PC-9 (cell line): ENCODE measurements at regions not wholly inside any gene's neighbourhood (a gene's known extent, or its start where the extent isn't known, plus 50 kb on each side); places are given as distances from the start of the nearest gene placed in this dataset.

Experiments
- BruUV-seq: library from RNA; stranded (reverse); fragments of 400-500 nt; replicated peaks from 2 replicates; lab custom pipeline; 2021; lab: Mats Ljungman, UMichigan
- CTCF ChIA-PET: fragments of 300-600 bp; sonication (Branson Sonifier 250); formaldehyde crosslinking; loops from one replicate; lab custom pipeline; 2022; ENCODE audit warnings: antibody characterized with exemption; lab: Charles Lee
- POLR2A ChIA-PET: fragments of 300-600 bp; sonication (Branson Sonifier 250); formaldehyde crosslinking; loops from one replicate; lab custom pipeline; 2022; ENCODE audit warnings: antibody characterized with exemption; ENCODE audit not compliant: unreplicated experiment; lab: Charles Lee
- DNase-seq, 2 experiments: peaks; one replicate each; pipeline versions ENCODE4 v3.0.0 to v3.0.0-alpha.2; 2015 to 2022; ENCODE audit warnings: mixed read lengths in 1 of 2
- H2AFZ ChIP-seq: fragments of 200-600 bp; sonication (generic); 2 replicates; pipeline ENCODE4 v1.8.1; 2017; ENCODE audit warnings: antibody characterized with exemption
- H3F3A ChIP-seq: fragments of 200-600 bp; sonication (generic); 2 replicates; pipeline ENCODE4 v1.8.1; 2017; ENCODE audit warnings: antibody characterized with exemption, mild to moderate bottlenecking, low read depth; ENCODE audit not compliant: insufficient read depth
- H3K27ac ChIP-seq: fragments of 200-600 bp; sonication (generic); 2 replicates; pipeline ENCODE4 v1.6.1; 2016; ENCODE audit warnings: mixed run types
- H3K27me3 ChIP-seq: fragments of 200-600 bp; sonication (generic); 2 replicates; pipeline ENCODE4 v1.6.1; 2016; ENCODE audit warnings: low read depth, mixed run types; ENCODE audit not compliant: insufficient read depth
- H3K36me3 ChIP-seq: fragments of 200-600 bp; sonication (generic); 2 replicates; pipeline ENCODE4 v1.6.1; 2016; ENCODE audit warnings: low read depth, mixed run types
- H3K4me1 ChIP-seq: fragments of 200-600 bp; sonication (generic); replicated peaks from 2 replicates; pipeline ENCODE4 v1.6.1; 2016; ENCODE audit warnings: mixed run types; ENCODE audit not compliant: insufficient read depth
- H3K4me2 ChIP-seq: fragments of 200-600 bp; sonication (generic); 2 replicates; pipeline ENCODE4 v1.6.1; 2017; ENCODE audit warnings: mixed run types
- H3K4me3 ChIP-seq: fragments of 200-600 bp; sonication (generic); 2 replicates; pipeline ENCODE4 v1.6.1; 2016; ENCODE audit warnings: mixed run types
- H3K79me2 ChIP-seq: fragments of 200-600 bp; sonication (generic); 2 replicates; pipeline ENCODE4 v1.6.1; 2017; ENCODE audit warnings: low read depth, mixed run types
- H3K9me2 ChIP-seq: fragments of 200-600 bp; sonication (generic); 2 replicates; pipeline ENCODE4 v1.8.1; 2017; ENCODE audit warnings: mild to moderate bottlenecking; ENCODE audit not compliant: insufficient read depth
- H3K9me3 ChIP-seq: fragments of 200-600 bp; sonication (generic); 2 replicates; pipeline ENCODE4 v1.8.1; 2016; ENCODE audit warnings: low read depth; ENCODE audit not compliant: insufficient read depth
- H4K20me1 ChIP-seq: fragments of 200-600 bp; sonication (generic); 2 replicates; pipeline ENCODE4 v1.8.1; 2017; ENCODE audit not compliant: insufficient read depth
- CTCF ChIP-seq: fragments of 200-600 bp; sonication (generic); conservative IDR thresholded peaks from 2 replicates; pipeline ENCODE4 v1.6.1; 2017; ENCODE audit warnings: mixed run types, antibody characterized with exemption, mild to moderate bottlenecking, moderate library complexity
- EZH2 ChIP-seq: fragments of 200-600 bp; sonication (generic); IDR thresholded peaks from 2 replicates; pipeline ENCODE4 v1.8.0; 2017; ENCODE audit warnings: antibody characterized with exemption, low read depth
- intact Hi-C: fragments of 100-400 bp; cut with micrococcal nuclease; formaldehyde crosslinking; loops from one replicate; pipeline ENCODE4 v1.10.0; 2022; ENCODE audit not compliant: unreplicated experiment

- no peaks in the 10 kb centered on the region for H3K4me1 ChIP-seq
- TF ChIP-seq CTCF = no peak
- no peak for TF ChIP-seq EZH2
- H3K79me2 ChIP-seq = no peaks in the 10 kb centered on the region
- no TSS peak for BruUV-seq
- H4K20me1 ChIP-seq = no peaks in the 10 kb centered on the region
- intact Hi-C loops = no loop called here
- POLR2A ChIA-PET = no interaction called here
- DNase-seq = no peak
- no peaks in the 10 kb centered on the region; the same call in 1 of the 2 replicates for H3K9me2 ChIP-seq
- H3K27ac ChIP-seq = no peak overlapping the region
- no peaks in the 10 kb centered on the region for H3F3A ChIP-seq
- no peak overlapping the region for H3K4me2 ChIP-seq
- CTCF ChIA-PET = no interaction called here
- H3K36me3 ChIP-seq = no peaks in the 10 kb centered on the region
- no peaks in the 10 kb centered on the region for H3K27me3 ChIP-seq
- H3K4me3 ChIP-seq = no peak overlapping the region
- no peaks in the 10 kb centered on the region; the same call in 1 of the 2 replicates for H3K9me3 ChIP-seq
- H2AFZ ChIP-seq = no peak overlapping the region
Measured at GRCh38 chr11:91639359-91639758, 585.3 kb upstream of the FAT3 start.

- Histone ChIP-seq H3K4me1 (no peaks in the 10 kb centered on the region), H3K27me3 (no peaks in the 10 kb centered on the region)
- BruUV-seq = no TSS peak
Measured at GRCh38 chr11:91630916-91631673, 593.5 kb upstream of the FAT3 start.

GRCh38 chr11:91625495-91625894, 599.1 kb upstream of the FAT3 start:
- Histone ChIP-seq H3K9me2 (0 out of 2 replicates have a peak, but pooled peaks cover 6% of the 10 kb centered on the region), H3K4me1 (no peaks in the 10 kb centered on the region), H3K4me3 (peak overlapping the region; percentile 12; the same call in 1 of the 2 replicates), H3F3A (no peaks in the 10 kb centered on the region), H3K27ac (no peak overlapping the region), H3K36me3 (no peaks in the 10 kb centered on the region), H4K20me1 (no peaks in the 10 kb centered on the region), H3K4me2 (peak overlapping the region; percentile 41), H2AFZ (peak overlapping the region; percentile 68; the same call in 1 of the 2 replicates), H3K79me2 (no peaks in the 10 kb centered on the region), H3K27me3 (no peaks in the 10 kb centered on the region), H3K9me3 (no peaks in the 10 kb centered on the region)
- ChIA-PET CTCF (no interaction called here), POLR2A (interaction anchor here (0.7 kb wide), 1 partner anchor 29 kb away, joined by 5 read pairs; no protein-coding TSS in a partner anchor)
- intact Hi-C loops = no loop called here
- no peak for DNase-seq
- BruUV-seq = no TSS peak
- TF ChIP-seq CTCF (no peak), EZH2 (no peak)

More at GRCh38 chr11:91630916-91631673, 593.5 kb upstream of the FAT3 start:
- no peak overlapping the region for H3K4me3 ChIP-seq
- POLR2A ChIA-PET = no interaction called here
- H3K79me2 ChIP-seq = no peaks in the 10 kb centered on the region
- H3K4me2 ChIP-seq = no peak overlapping the region
- H2AFZ ChIP-seq = no peak overlapping the region
- H3K9me3 ChIP-seq = no peaks in the 10 kb centered on the region; the same call in 1 of the 2 replicates
- DNase-seq = no peak
- intact Hi-C loops = no loop called here
- no peaks in the 10 kb centered on the region for H3K9me2 ChIP-seq
- CTCF ChIA-PET = no interaction called here
- no peaks in the 10 kb centered on the region for H3K36me3 ChIP-seq
- no peaks in the 10 kb centered on the region for H3F3A ChIP-seq
- TF ChIP-seq EZH2 (no peak), CTCF (no peak)
- H4K20me1 ChIP-seq = no peaks in the 10 kb centered on the region
- no peak overlapping the region for H3K27ac ChIP-seq
